Naive thymus-derived CD4-positive, alpha-beta T cell (primary cell): ENCODE measurements at regions not wholly inside any gene's neighbourhood (a gene's known extent, or its start where the extent isn't known, plus 50 kb on each side); places are given as distances from the start of the nearest gene placed in this dataset.

Experiments used
- ATAC-seq: fragments of 150-1000 bp; cut with Tn5 transposase; 2 replicates; pipeline ENCODE4 v1.10.0; 2021; ENCODE audit warnings: mild to moderate bottlenecking, moderate library complexity
- CTCF ChIA-PET: fragments of 350-600 bp; sonication (Branson Sonifier 250); formaldehyde crosslinking; loops from one replicate; lab custom pipeline; 2021; ENCODE audit warnings: antibody characterized with exemption; lab: Charles Lee
- POLR2A ChIA-PET: fragments of 350-600 bp; sonication (Branson Sonifier 250); formaldehyde crosslinking; loops from one replicate; lab custom pipeline; 2021; ENCODE audit warnings: antibody characterized with exemption, inconsistent platforms; lab: Charles Lee
- DNase-seq, 9 donors: peaks; one replicate each; pipeline versions ENCODE4 v3.0.0 to v3.0.0-alpha.2; 2020 to 2022; ENCODE audit warnings: mixed read lengths in 1 of 9
- H3K27ac ChIP-seq: one replicate; pipeline ENCODE4 v1.7.0; 2013; ENCODE audit warnings: mild to moderate bottlenecking, low read depth, low read length, moderate library complexity
- H3K27me3 ChIP-seq, 2 donors: one replicate each; pipeline ENCODE4 v1.7.0; 2013; ENCODE audit warnings: low read length in 2 of 2, mild to moderate bottlenecking in 2 of 2, moderate library complexity in 2 of 2; ENCODE audit not compliant: control insufficient read depth in 2 of 2, insufficient read depth in 2 of 2
- H3K36me3 ChIP-seq, 3 experiments: 1 replicate in 2 of 3; 2 replicates in 1 of 3; pipeline ENCODE4 v1.7.0; 2013; ENCODE audit warnings: low read length in 3 of 3, mild to moderate bottlenecking in 3 of 3, moderate library complexity in 1 of 3; ENCODE audit not compliant: insufficient read depth in 3 of 3, control insufficient read depth in 2 of 3
- H3K4me1 ChIP-seq, 2 donors: one replicate each; pipeline ENCODE4 v1.7.0; 2013; ENCODE audit warnings: low read length in 2 of 2, mild to moderate bottlenecking in 2 of 2, moderate library complexity in 1 of 2; ENCODE audit not compliant: control insufficient read depth in 2 of 2, insufficient read depth in 2 of 2
- H3K4me3 ChIP-seq: 2 replicates; pipeline ENCODE4 v1.7.0; 2013; ENCODE audit warnings: mild to moderate bottlenecking, low read length
- H3K9me3 ChIP-seq, 3 experiments: 1 replicate in 2 of 3; 2 replicates in 1 of 3; pipeline ENCODE4 v1.7.0; 2013; ENCODE audit warnings: low read length in 3 of 3; ENCODE audit not compliant: control insufficient read depth in 2 of 3
- H3K27ac Mint-ChIP-seq, 9 donors: one replicate each; pipeline ENCODE4 v1.8.0; 2020 to 2022; ENCODE audit warnings: mixed read lengths in 9 of 9, mild to moderate bottlenecking in 8 of 9, moderate library complexity in 5 of 9, inconsistent platforms in 2 of 9
- H3K27me3 Mint-ChIP-seq, 5 donors: one replicate each; pipeline ENCODE4 v1.8.0; 2021 to 2022; ENCODE audit warnings: mixed read lengths in 5 of 5, mild to moderate bottlenecking in 1 of 5
- H3K36me3 Mint-ChIP-seq, 5 donors: one replicate each; pipeline ENCODE4 v1.8.0; 2020 to 2022; ENCODE audit warnings: mixed read lengths in 5 of 5, mild to moderate bottlenecking in 3 of 5, inconsistent platforms in 1 of 5
- H3K4me1 Mint-ChIP-seq, 7 donors: one replicate each; pipeline ENCODE4 v1.8.0; 2020 to 2022; ENCODE audit warnings: mixed read lengths in 7 of 7, mild to moderate bottlenecking in 3 of 7, inconsistent platforms in 1 of 7
- H3K4me3 Mint-ChIP-seq, 10 donors: one replicate each; pipeline ENCODE4 v1.8.0; 2020 to 2022; ENCODE audit warnings: mild to moderate bottlenecking in 10 of 10, mixed read lengths in 10 of 10, moderate library complexity in 6 of 10, inconsistent platforms in 2 of 10
- H3K9me3 Mint-ChIP-seq, 11 donors: one replicate each; pipeline ENCODE4 v1.8.0; 2020 to 2022; ENCODE audit warnings: mixed read lengths in 11 of 11, mild to moderate bottlenecking in 4 of 11, inconsistent platforms in 1 of 11, moderate library complexity in 1 of 11
- intact Hi-C, 2 donors: fragments of 100-400 bp; cut with micrococcal nuclease; formaldehyde crosslinking; loops; one replicate each; pipeline ENCODE4 v1.15.1; 2023

DNA sequence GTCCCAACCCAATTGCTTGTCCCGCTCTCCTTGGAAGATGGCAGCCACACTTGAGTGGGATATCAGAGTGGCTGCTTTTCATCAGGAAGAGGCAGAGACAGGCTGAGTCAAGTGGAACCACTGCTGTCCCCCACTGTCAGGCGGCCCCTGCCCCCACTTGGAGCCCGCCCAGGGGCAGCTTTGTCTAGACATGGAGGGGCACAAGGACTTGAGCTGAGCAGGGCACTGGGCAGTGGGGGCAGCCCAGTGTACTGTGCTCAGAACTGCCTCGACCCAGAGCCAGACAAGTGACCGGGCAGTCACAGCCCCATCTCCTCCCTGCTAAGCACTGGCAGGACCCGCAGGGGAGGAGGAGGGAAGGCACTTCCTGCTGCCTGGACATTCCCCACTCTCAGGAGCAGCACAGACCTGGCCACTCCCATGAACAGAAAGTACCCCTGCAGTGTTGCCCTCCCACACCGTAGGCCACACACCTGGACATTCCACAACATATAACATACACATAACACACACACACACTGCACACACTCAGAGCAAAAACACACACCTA lies 91.0 kb downstream of the MRPL36 start:
- H3K9me3 ChIP-seq: no peaks in the 10 kb centered on the region
- DNase-seq: no peak
- no peak overlapping the region for H3K4me3 ChIP-seq
- H3K27ac Mint-ChIP-seq: peak overlapping the region in 6 of 9 donors; percentile 31 to 89 (median 87)
- H3K4me1 ChIP-seq: no peaks in the 10 kb centered on the region
- H3K36me3 Mint-ChIP-seq: no peaks in the 10 kb centered on the region
- H3K4me1 Mint-ChIP-seq: peaks cover 7 to 16% (median 11%) of the 10 kb centered on the region in 7 donors
- intact Hi-C loops: no loop called here
- no peaks in the 10 kb centered on the region for H3K9me3 Mint-ChIP-seq
- ChIA-PET CTCF (no interaction called here), POLR2A (no interaction called here)
- ATAC-seq: no peak
- no peaks in the 10 kb centered on the region for H3K36me3 ChIP-seq
- peaks cover 4 to 37% (median 7%) of the 10 kb centered on the region in 5 donors for H3K27me3 Mint-ChIP-seq
- H3K27me3 ChIP-seq: no peaks in the 10 kb centered on the region
- H3K4me3 Mint-ChIP-seq: peak overlapping the region in 8 of 10 donors; percentile 25 to 90 (median 83)
- H3K27ac ChIP-seq: no peak overlapping the region

GRCh38 chr5:1707467-1707866 lies 92.2 kb downstream of the MRPL36 start:
- no peak overlapping the region for H3K27ac ChIP-seq

DNA sequence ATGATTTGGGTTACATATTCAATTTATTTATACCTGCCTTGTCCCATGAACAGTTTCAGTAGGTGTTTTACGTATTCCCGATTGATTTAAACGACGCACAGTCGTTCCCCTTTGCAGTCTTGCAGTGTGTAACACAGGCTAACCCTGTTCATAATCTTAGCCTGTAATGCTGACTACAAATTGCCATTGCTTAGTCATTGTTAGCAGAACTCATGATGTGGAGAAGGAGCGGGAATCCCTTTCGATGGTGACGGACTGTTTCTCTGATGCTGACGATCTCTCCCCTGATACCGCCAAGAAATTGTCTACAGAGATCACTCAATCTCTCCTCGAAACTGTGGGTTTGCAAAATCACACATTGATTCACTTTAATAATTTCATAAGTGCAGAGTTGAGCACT lies 93.2 kb downstream of the MRPL36 start:
- no peak overlapping the region for H3K4me3 Mint-ChIP-seq
- intact Hi-C loops: no loop called here
- Histone ChIP-seq H3K36me3 (no peaks in the 10 kb centered on the region), H3K9me3 (no peaks in the 10 kb centered on the region), H3K4me1 (no peaks in the 10 kb centered on the region), H3K27me3 (no peaks in the 10 kb centered on the region), H3K4me3 (no peak overlapping the region), H3K27ac (no peak overlapping the region)
- ATAC-seq (no peak), DNase-seq (no peak)
- H3K27ac Mint-ChIP-seq: no peak overlapping the region
- CTCF ChIA-PET: no interaction called here
- no peaks in the 10 kb centered on the region for H3K36me3 Mint-ChIP-seq
- peaks cover 4 to 46% (median 7%) of the 10 kb centered on the region in 5 donors for H3K27me3 Mint-ChIP-seq
- POLR2A ChIA-PET: no interaction called here
- peaks cover 7 to 16% (median 11%) of the 10 kb centered on the region in 7 donors for H3K4me1 Mint-ChIP-seq
- H3K9me3 Mint-ChIP-seq: peaks cover 0 to 1% (median 0%) of the 10 kb centered on the region in 11 donors

More at GRCh38 chr5:1707467-1707866, 92.2 kb downstream of the MRPL36 start:
- ATAC-seq (no peak), DNase-seq (no peak)
- Mint-ChIP-seq H3K27ac (peak overlapping the region in 3 of 9 donors; percentile 35 to 56 (median 52)), H3K4me3 (peak overlapping the region in 1 of 10 donors; percentile 3), H3K9me3 (peaks cover 0 to 1% (median 0%) of the 10 kb centered on the region in 11 donors), H3K27me3 (peaks cover 4 to 46% (median 7%) of the 10 kb centered on the region in 5 donors), H3K4me1 (peaks cover 7 to 16% (median 11%) of the 10 kb centered on the region in 7 donors), H3K36me3 (no peaks in the 10 kb centered on the region)
- ChIA-PET CTCF (no interaction called here), POLR2A (no interaction called here)
- no peaks in the 10 kb centered on the region for H3K36me3 ChIP-seq
- H3K9me3 ChIP-seq: no peaks in the 10 kb centered on the region
- no peaks in the 10 kb centered on the region for H3K4me1 ChIP-seq
- intact Hi-C loops: no loop called here
- no peaks in the 10 kb centered on the region for H3K27me3 ChIP-seq
- H3K4me3 ChIP-seq: no peak overlapping the region

DNA sequence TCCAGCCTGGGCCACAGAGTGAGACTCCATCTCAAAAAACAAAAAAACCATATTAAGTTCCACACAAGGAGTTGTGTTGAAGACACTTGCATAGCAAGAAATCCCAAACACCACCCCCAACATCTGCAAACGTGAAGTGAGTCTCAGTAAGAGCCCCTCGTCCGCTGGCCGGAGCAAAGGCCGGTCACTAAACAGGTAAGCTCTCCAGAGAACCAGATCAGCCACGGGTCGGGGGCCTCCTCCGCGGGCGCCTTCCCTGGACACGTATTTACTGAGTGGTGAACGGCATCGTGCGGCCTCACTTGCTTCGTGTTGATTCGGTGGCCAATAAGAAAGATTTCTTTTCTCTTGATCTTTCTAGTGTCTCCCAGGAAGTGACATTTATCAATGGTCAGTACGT lies 93.6 kb downstream of the MRPL36 start:
- H3K4me3 Mint-ChIP-seq: no peak overlapping the region
- H3K9me3 ChIP-seq: no peaks in the 10 kb centered on the region
- H3K9me3 Mint-ChIP-seq: peaks cover 0 to 1% (median 0%) of the 10 kb centered on the region in 11 donors
- no peaks in the 10 kb centered on the region for H3K27me3 ChIP-seq
- no peaks in the 10 kb centered on the region for H3K36me3 ChIP-seq
- H3K36me3 Mint-ChIP-seq: no peaks in the 10 kb centered on the region
- H3K4me1 Mint-ChIP-seq: peaks cover 7 to 16% (median 11%) of the 10 kb centered on the region in 7 donors
- DNase-seq (no peak), ATAC-seq (no peak)
- no peak overlapping the region for H3K27ac ChIP-seq
- ChIA-PET POLR2A (no interaction called here), CTCF (no interaction called here)
- H3K4me3 ChIP-seq: no peak overlapping the region
- no peak overlapping the region for H3K27ac Mint-ChIP-seq
- intact Hi-C loops: no loop called here
- no peaks in the 10 kb centered on the region for H3K4me1 ChIP-seq
- H3K27me3 Mint-ChIP-seq: peaks cover 4 to 49% (median 7%) of the 10 kb centered on the region in 5 donors

GRCh38 chr5:1704676-1705075 lies 95.0 kb downstream of the MRPL36 start:
- no peaks in the 10 kb centered on the region for H3K36me3 Mint-ChIP-seq
- intact Hi-C loops: no loop called here
- POLR2A ChIA-PET: no interaction called here
- CTCF ChIA-PET: no interaction called here
- Histone ChIP-seq H3K27me3 (no peaks in the 10 kb centered on the region), H3K36me3 (no peaks in the 10 kb centered on the region), H3K4me1 (no peaks in the 10 kb centered on the region), H3K9me3 (no peaks in the 10 kb centered on the region), H3K27ac (no peak overlapping the region), H3K4me3 (no peak overlapping the region)
- peaks cover 0 to 1% (median 0%) of the 10 kb centered on the region in 11 donors for H3K9me3 Mint-ChIP-seq
- H3K27ac Mint-ChIP-seq: no peak overlapping the region
- H3K4me1 Mint-ChIP-seq: peaks cover 5 to 10% (median 9%) of the 10 kb centered on the region in 7 donors
- H3K27me3 Mint-ChIP-seq: peaks cover 4 to 54% (median 7%) of the 10 kb centered on the region in 5 donors
- no peak for ATAC-seq
- no peak for DNase-seq
- H3K4me3 Mint-ChIP-seq: no peak overlapping the region

GRCh38 chr5:1704266-1704665 lies 95.4 kb downstream of the MRPL36 start:
- no peaks in the 10 kb centered on the region for H3K4me1 ChIP-seq
- H3K36me3 ChIP-seq: no peaks in the 10 kb centered on the region
- POLR2A ChIA-PET: no interaction called here
- Mint-ChIP-seq H3K4me1 (peaks cover 3 to 7% (median 5%) of the 10 kb centered on the region in 7 donors), H3K4me3 (no peak overlapping the region), H3K27me3 (peaks cover 4 to 54% (median 5%) of the 10 kb centered on the region in 5 donors), H3K9me3 (peaks cover 0 to 1% (median 0%) of the 10 kb centered on the region in 11 donors), H3K27ac (no peak overlapping the region), H3K36me3 (no peaks in the 10 kb centered on the region)
- CTCF ChIA-PET: no interaction called here
- DNase-seq: no peak
- H3K27ac ChIP-seq: no peak overlapping the region
- no peaks in the 10 kb centered on the region for H3K9me3 ChIP-seq
- no peaks in the 10 kb centered on the region for H3K27me3 ChIP-seq
- no peak overlapping the region for H3K4me3 ChIP-seq
- no peak for ATAC-seq
- intact Hi-C loops: no loop called here
